Body of pancreas (tissue), 4 donors: ENCODE measurements at regions not wholly inside any gene's neighbourhood (a gene's known extent, or its start where the extent isn't known, plus 50 kb on each side); places are given as distances from the start of the nearest gene placed in this dataset.

ENCODE experiments used
- ATAC-seq: fragments of 150-250 bp; one replicate; pipeline ENCODE4 v1.9.1; 2016
- DNase-seq, 4 donors: peaks; one replicate each; pipeline ENCODE4 v3.0.0-alpha.2; 2019
- H3K27ac ChIP-seq, 4 donors: fragments of 200-600 bp; sonication (generic); 1 replicate in 3 of 4; 2 replicates in 1 of 4; pipeline versions ENCODE4 v1.5.1 to v1.6.1; 2016 to 2019; ENCODE audit warnings: mild to moderate bottlenecking in 1 of 4, mixed read lengths in 1 of 4, moderate library complexity in 1 of 4
- H3K27me3 ChIP-seq, 2 donors: fragments of 200-600 bp; sonication (generic); one replicate each; pipeline ENCODE4 v1.6.0; 2016; ENCODE audit warnings: mild to moderate bottlenecking in 1 of 2
- H3K36me3 ChIP-seq, 2 donors: fragments of 200-600 bp; sonication (generic); replicated peaks in 1 of 2; 2 replicates each; pipeline ENCODE4 v1.5.1; 2016; ENCODE audit warnings: low read depth in 2 of 2; ENCODE audit not compliant: insufficient read depth in 1 of 2
- H3K4me1 ChIP-seq: fragments of 200-600 bp; sonication (generic); one replicate; pipeline ENCODE4 v1.6.0; 2016
- H3K4me3 ChIP-seq, 2 donors: fragments of 200-600 bp; sonication (generic); 1 replicate in 1 of 2; 2 replicates in 1 of 2; pipeline ENCODE4 v1.5.1; 2016 to 2019
- H3K9me3 ChIP-seq, 3 donors: fragments of 200-600 bp; sonication (generic); 1 replicate in 2 of 3; 2 replicates in 1 of 3; pipeline ENCODE4 v1.5.1; 2016
- CTCF ChIP-seq, 7 experiments: fragments of 450-650 bp in 4 of 7; fragments of 200-600 bp in 3 of 7; sonication (generic) in 3 of 7; IDR thresholded peaks; one replicate each; pipeline ENCODE4 v1.5.1; 2016 to 2019; ENCODE audit warnings: antibody characterized with exemption in 7 of 7
- POLR2A ChIP-seq, 3 donors: fragments of 450-650 bp; IDR thresholded peaks; one replicate each; pipeline ENCODE4 v1.6.1; 2016; ENCODE audit warnings: antibody characterized with exemption in 3 of 3, mild to moderate bottlenecking in 2 of 3
- WGBS, 2 donors: methylation state at CpG; one replicate each; pipeline ENCODE4 v1.1.5; 2017; 5-methylcytosine and 5-hydroxymethylcytosine counted together
- intact Hi-C: fragments of 100-400 bp; cut with DNase I; formaldehyde crosslinking; loops from one replicate; pipeline ENCODE4 v1.15.1; 2023

- intact Hi-C loops, result no loop called here
- ATAC-seq (no peak), DNase-seq (no peak)
- Histone ChIP-seq H3K36me3 (no peaks in the 10 kb centered on the region), H3K9me3 (no peaks in the 10 kb centered on the region), H3K4me3 (no peak overlapping the region), H3K27ac (no peak overlapping the region), H3K27me3 (no peaks in the 10 kb centered on the region), H3K4me1 (no peaks in the 10 kb centered on the region)
- TF ChIP-seq POLR2A (IDR thresholded peaks at IDR 0.05), result no peak
- TF ChIP-seq CTCF (IDR thresholded peaks at IDR 0.05), result no peak
Observed at GRCh38 chr2:123737371-123737770, 287.7 kb upstream of the CNTNAP5 start.

- H3K9me3 ChIP-seq, result no peaks in the 10 kb centered on the region
- DNase-seq (no peak), ATAC-seq (no peak)
- 16 to 41% methylated on average over 1 of the region's 1 CpG for WGBS, 2 donors
- TF ChIP-seq CTCF (IDR thresholded peaks at IDR 0.05) (no peak), POLR2A (IDR thresholded peaks at IDR 0.05) (no peak)
- intact Hi-C loops, result no loop called here
- no peaks in the 10 kb centered on the region for H3K36me3 ChIP-seq
- no peaks in the 10 kb centered on the region for H3K4me1 ChIP-seq
- no peaks in the 10 kb centered on the region for H3K27me3 ChIP-seq
- H3K4me3 ChIP-seq, result no peak overlapping the region
- no peak overlapping the region for H3K27ac ChIP-seq
Observed at GRCh38 chr2:123738643-123739042, 286.4 kb upstream of the CNTNAP5 start.

GRCh38 chr2:123746006-123746405, 279.1 kb upstream of the CNTNAP5 start:
- H3K4me3 ChIP-seq, result no peak overlapping the region
- no peak for DNase-seq
- no peak overlapping the region for H3K27ac ChIP-seq
- no peaks in the 10 kb centered on the region for H3K4me1 ChIP-seq
- intact Hi-C loops, result no loop called here
- TF ChIP-seq POLR2A (IDR thresholded peaks at IDR 0.05) (no peak), CTCF (IDR thresholded peaks at IDR 0.05) (no peak)
- ATAC-seq, result no peak
- WGBS, 2 donors, result 44 to 52% methylated on average over 1 of the region's 1 CpG
- no peaks in the 10 kb centered on the region for H3K9me3 ChIP-seq
- H3K27me3 ChIP-seq, result no peaks in the 10 kb centered on the region
- H3K36me3 ChIP-seq, result no peaks in the 10 kb centered on the region

GRCh38 chr2:123747326-123747725, 277.8 kb upstream of the CNTNAP5 start:
- Histone ChIP-seq H3K9me3 (no peaks in the 10 kb centered on the region), H3K4me1 (no peaks in the 10 kb centered on the region), H3K36me3 (no peaks in the 10 kb centered on the region), H3K4me3 (no peak overlapping the region), H3K27me3 (no peaks in the 10 kb centered on the region), H3K27ac (no peak overlapping the region)
- WGBS, 2 donors, result 40 to 47% methylated on average over 2 of the region's 2 CpGs
- ATAC-seq (no peak), DNase-seq (no peak)
- TF ChIP-seq CTCF (IDR thresholded peaks at IDR 0.05) (no peak), POLR2A (IDR thresholded peaks at IDR 0.05) (no peak)
- intact Hi-C loops, result no loop called here

GRCh38 chr2:123762221-123762620, 262.9 kb upstream of the CNTNAP5 start:
- intact Hi-C loops, result no loop called here
- Histone ChIP-seq H3K4me1 (no peaks in the 10 kb centered on the region), H3K9me3 (no peaks in the 10 kb centered on the region), H3K4me3 (no peak overlapping the region), H3K36me3 (no peaks in the 10 kb centered on the region), H3K27me3 (no peaks in the 10 kb centered on the region), H3K27ac (no peak overlapping the region)
- DNase-seq (no peak), ATAC-seq (no peak)
- WGBS, 2 donors, result 64 to 66% methylated on average over 6 of the region's 6 CpGs
- TF ChIP-seq POLR2A (IDR thresholded peaks at IDR 0.05) (no peak), CTCF (IDR thresholded peaks at IDR 0.05) (no peak)
